Activated CD8-positive, alpha-beta T cell treated with anti-CD3 and anti-CD28 coated beads for 36 hours (primary cell): ENCODE measurements at regions not wholly inside any gene's neighbourhood (a gene's known extent, or its start where the extent isn't known, plus 50 kb on each side); places are given as distances from the start of the nearest gene placed in this dataset.

ENCODE experiments used
- ATAC-seq: fragments of 200-7000 bp; cut with Tn5 transposase; one replicate; pipeline ENCODE4 v1.10.0; 2021; ENCODE audit warnings: mild to moderate bottlenecking, moderate library complexity
- CTCF ChIA-PET: fragments of 350-600 bp; sonication (Branson Sonifier 250); formaldehyde crosslinking; loops from one replicate; lab custom pipeline; 2021; ENCODE audit warnings: antibody characterized with exemption; lab: Charles Lee
- POLR2A ChIA-PET: fragments of 350-600 bp; sonication (Branson Sonifier 250); formaldehyde crosslinking; loops from one replicate; lab custom pipeline; 2021; ENCODE audit warnings: antibody characterized with exemption; lab: Charles Lee
- DNase-seq: peaks from one replicate; pipeline ENCODE4 v3.0.0-alpha.2; 2020
- H3K27ac Mint-ChIP-seq: one replicate; pipeline ENCODE4 v1.8.0; 2021; ENCODE audit warnings: mild to moderate bottlenecking, mixed read lengths
- H3K27me3 Mint-ChIP-seq: one replicate; pipeline ENCODE4 v1.8.0; 2021; ENCODE audit warnings: mixed read lengths
- H3K36me3 Mint-ChIP-seq: one replicate; pipeline ENCODE4 v1.8.0; 2021; ENCODE audit warnings: low read depth, mixed read lengths
- H3K4me1 Mint-ChIP-seq: one replicate; pipeline ENCODE4 v1.8.0; 2021; ENCODE audit warnings: low read depth, mixed read lengths
- H3K4me3 Mint-ChIP-seq: one replicate; pipeline ENCODE4 v1.8.0; 2021; ENCODE audit warnings: mild to moderate bottlenecking, moderate library complexity, mixed read lengths
- H3K9me3 Mint-ChIP-seq: one replicate; pipeline ENCODE4 v1.8.0; 2021; ENCODE audit warnings: mixed read lengths
- intact Hi-C: fragments of 100-400 bp; cut with micrococcal nuclease; formaldehyde crosslinking; loops from one replicate; pipeline ENCODE4 v1.10.0; 2022
- TF ChIP-seq, protein P1 (sequence below): fragments of 200-600 bp; IDR thresholded peaks from one replicate; pipeline ENCODE4 v1.8.0; 2022; ENCODE audit warnings: antibody characterized with exemption, mild to moderate bottlenecking

GRCh38 chr1:80910426-80910825 is 890.3 kb upstream of the ADGRL2 start:
- intact Hi-C loops, result no loop called here
- H3K9me3 Mint-ChIP-seq, result peaks cover 4% of the 10 kb centered on the region
- POLR2A ChIA-PET, result no interaction called here
- CTCF ChIA-PET, result no interaction called here
- H3K36me3 Mint-ChIP-seq, result no peaks in the 10 kb centered on the region
- H3K27ac Mint-ChIP-seq, result no peak overlapping the region
- TF ChIP-seq, protein P1, sequence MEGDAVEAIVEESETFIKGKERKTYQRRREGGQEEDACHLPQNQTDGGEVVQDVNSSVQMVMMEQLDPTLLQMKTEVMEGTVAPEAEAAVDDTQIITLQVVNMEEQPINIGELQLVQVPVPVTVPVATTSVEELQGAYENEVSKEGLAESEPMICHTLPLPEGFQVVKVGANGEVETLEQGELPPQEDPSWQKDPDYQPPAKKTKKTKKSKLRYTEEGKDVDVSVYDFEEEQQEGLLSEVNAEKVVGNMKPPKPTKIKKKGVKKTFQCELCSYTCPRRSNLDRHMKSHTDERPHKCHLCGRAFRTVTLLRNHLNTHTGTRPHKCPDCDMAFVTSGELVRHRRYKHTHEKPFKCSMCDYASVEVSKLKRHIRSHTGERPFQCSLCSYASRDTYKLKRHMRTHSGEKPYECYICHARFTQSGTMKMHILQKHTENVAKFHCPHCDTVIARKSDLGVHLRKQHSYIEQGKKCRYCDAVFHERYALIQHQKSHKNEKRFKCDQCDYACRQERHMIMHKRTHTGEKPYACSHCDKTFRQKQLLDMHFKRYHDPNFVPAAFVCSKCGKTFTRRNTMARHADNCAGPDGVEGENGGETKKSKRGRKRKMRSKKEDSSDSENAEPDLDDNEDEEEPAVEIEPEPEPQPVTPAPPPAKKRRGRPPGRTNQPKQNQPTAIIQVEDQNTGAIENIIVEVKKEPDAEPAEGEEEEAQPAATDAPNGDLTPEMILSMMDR, result no peak
- no peak overlapping the region for H3K4me3 Mint-ChIP-seq
- DNase-seq, result no peak
- no peaks in the 10 kb centered on the region for H3K27me3 Mint-ChIP-seq
- no peak for ATAC-seq
- no peaks in the 10 kb centered on the region for H3K4me1 Mint-ChIP-seq

GRCh38 chr1:80909172-80909784 is 891.5 kb upstream of the ADGRL2 start:
- ATAC-seq, result no peak
- Mint-ChIP-seq H3K9me3 (peaks cover 4% of the 10 kb centered on the region), H3K27ac (no peak overlapping the region), H3K4me1 (no peaks in the 10 kb centered on the region), H3K27me3 (no peaks in the 10 kb centered on the region), H3K4me3 (no peak overlapping the region), H3K36me3 (no peaks in the 10 kb centered on the region)
- CTCF ChIA-PET, result no interaction called here
- no peak for DNase-seq
- TF ChIP-seq, protein P1, result no peak
- intact Hi-C loops, result no loop called here
- POLR2A ChIA-PET, result no interaction called here

- ChIA-PET POLR2A (no interaction called here), CTCF (no interaction called here)
- Mint-ChIP-seq H3K9me3 (peaks cover 4% of the 10 kb centered on the region), H3K4me3 (no peak overlapping the region), H3K4me1 (no peaks in the 10 kb centered on the region), H3K36me3 (no peaks in the 10 kb centered on the region), H3K27ac (no peak overlapping the region), H3K27me3 (no peaks in the 10 kb centered on the region)
- DNase-seq, result no peak
- no peak for ATAC-seq
- TF ChIP-seq, protein P1, result no peak
- intact Hi-C loops, result no loop called here
These were observed 903.9 kb upstream of the ADGRL2 start for GRCh38 chr1:80896781-80897356.

- Mint-ChIP-seq H3K27me3 (no peaks in the 10 kb centered on the region), H3K36me3 (no peaks in the 10 kb centered on the region), H3K4me1 (no peaks in the 10 kb centered on the region), H3K4me3 (no peak overlapping the region), H3K9me3 (no peaks in the 10 kb centered on the region), H3K27ac (no peak overlapping the region)
- CTCF ChIA-PET, result no interaction called here
- ATAC-seq (no peak), DNase-seq (no peak)
- POLR2A ChIA-PET, result no interaction called here
- TF ChIP-seq, protein P1, result no peak
- intact Hi-C loops, result no loop called here
These were observed 905.8 kb upstream of the ADGRL2 start for GRCh38 chr1:80894921-80895320.

DNA sequence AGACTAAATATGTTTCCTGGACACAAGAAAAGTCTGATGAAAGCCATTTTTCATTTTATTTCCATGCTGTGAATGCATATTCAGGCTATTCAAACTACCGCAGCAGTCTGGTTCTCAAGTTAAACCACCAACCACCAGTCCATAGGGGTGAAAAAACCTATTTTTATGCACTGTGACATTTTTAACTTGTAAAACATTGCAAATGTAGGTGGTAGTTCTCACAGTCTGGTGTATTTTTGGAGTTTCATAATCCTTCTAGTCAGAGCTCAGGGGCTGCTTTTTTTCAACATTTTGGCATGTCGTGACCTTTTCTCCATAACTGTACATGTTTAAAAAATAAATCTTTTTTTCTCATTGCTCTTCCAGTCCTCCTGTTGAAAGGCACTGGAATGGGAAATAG is 907.6 kb upstream of the ADGRL2 start:
- Mint-ChIP-seq H3K36me3 (no peaks in the 10 kb centered on the region), H3K9me3 (no peaks in the 10 kb centered on the region), H3K4me3 (no peak overlapping the region), H3K27me3 (no peaks in the 10 kb centered on the region), H3K4me1 (no peaks in the 10 kb centered on the region), H3K27ac (no peak overlapping the region)
- DNase-seq (no peak), ATAC-seq (no peak)
- TF ChIP-seq, protein P1, result no peak
- intact Hi-C loops, result no loop called here
- POLR2A ChIA-PET, result no interaction called here
- CTCF ChIA-PET, result no interaction called here
